Heart right ventricle (tissue), 16 donors: ENCODE measurements at regions not wholly inside any gene's neighbourhood (a gene's known extent, or its start where the extent isn't known, plus 50 kb on each side); places are given as distances from the start of the nearest gene placed in this dataset.

Experiments used
- ATAC-seq, 8 donors: fragments of 200-7000 bp; cut with Tn5 transposase; one replicate each; pipeline ENCODE4 v1.9.1; 2020; ENCODE audit warnings: mild to moderate bottlenecking in 8 of 8, moderate library complexity in 8 of 8, moderate number of reproducible peaks in 1 of 8
- DNase-seq, 2 donors: peaks; one replicate each; pipeline ENCODE4 v3.0.0-alpha.2; 2020
- H3K27ac ChIP-seq, 10 donors: fragments of 200-600 bp; sonication (generic) in 2 of 10; one replicate each; pipeline versions ENCODE4 v1.5.0 to v1.8.0; 2020 to 2022; ENCODE audit warnings: mild to moderate bottlenecking in 3 of 10
- H3K27me3 ChIP-seq, 7 donors: fragments of 200-600 bp; one replicate each; pipeline ENCODE4 v1.8.0; 2021 to 2022; ENCODE audit warnings: mild to moderate bottlenecking in 2 of 7
- H3K36me3 ChIP-seq, 9 donors: fragments of 200-600 bp; sonication (generic) in 1 of 9; one replicate each; pipeline versions ENCODE4 v1.5.0 to v1.8.0; 2020 to 2022; ENCODE audit warnings: mild to moderate bottlenecking in 2 of 9
- H3K4me1 ChIP-seq, 9 donors: fragments of 200-600 bp; sonication (generic) in 1 of 9; one replicate each; pipeline versions ENCODE4 v1.5.0 to v1.8.0; 2020 to 2022; ENCODE audit warnings: mild to moderate bottlenecking in 4 of 9
- H3K4me3 ChIP-seq, 10 donors: fragments of 200-600 bp; sonication (generic) in 2 of 10; one replicate each; pipeline versions ENCODE4 v1.5.0 to v1.8.0; 2020 to 2022; ENCODE audit warnings: mild to moderate bottlenecking in 7 of 10, moderate library complexity in 2 of 10
- H3K9me3 ChIP-seq, 11 donors: fragments of 200-600 bp in 10 of 11; sonication (generic) in 2 of 11; one replicate each; pipeline versions ENCODE4 v1.5.0 to v1.8.0; 2013 to 2022; ENCODE audit warnings: mild to moderate bottlenecking in 2 of 11, control low read depth in 1 of 11, moderate library complexity in 1 of 11
- WGBS, 2 donors: extraction: QIAGEN DNeasy Blood & Tissue Kit; methylation state at CpG; one replicate each; pipeline ENCODE4 v1.1.7; 2013; ENCODE audit warnings: inconsistent platforms in 1 of 2; 5-methylcytosine and 5-hydroxymethylcytosine counted together
- intact Hi-C, 10 donors: fragments of 100-400 bp; cut with DNase I; formaldehyde crosslinking; loops; one replicate each; pipeline versions ENCODE4 v1.11.1 to v1.14.2; 2022
- TF ChIP-seq, protein P1 (sequence below), 9 donors: fragments of 200-600 bp; sonication (generic) in 2 of 9; IDR thresholded peaks; one replicate each; pipeline versions ENCODE4 v1.5.0 to v1.8.0; 2021 to 2022; ENCODE audit warnings: antibody characterized with exemption in 9 of 9, mild to moderate bottlenecking in 5 of 9, moderate library complexity in 1 of 9
- donor health status: Arrhythmogenic right ventricular cardiomyopathy.
- donor health status: ischemic (EF 13 %, LVEDD 7.1; RV severe dilation, severe dysfunction).
- donor health status: healthy with polysubstance abuse.
- donor health status: DM: no; HTN: yes; CAD: no.
- donor health status: DM: no; HTN: no; CAD: no.
- donor health status: ischemic (EF 25% LVEDD 6.9; RV normal size, moderate dysfunction).
- donor health status: ischemic (EF 25% LVEDD 5.7; RV mildly dilated, moderate dysfunction).
- donor health status: healthy.
- donor health status: DM: yes; HTN: yes; CAD: no.
- donor health status: Ischemic cardiomyopathy.
- donor health status: ischemic (EF 35%, LVEDD 5.7; RV mildly dilated, moderate dysfunction).
- donor health status: nonischemic (EF 11% LVEDD 7.7; RV severe dilation, severe dysfunction).
- donor health status: DM: yes; HTN: yes; CAD: no.
- donor health status: PGD.
- donor health status: ischemic (EF 29% LVEDD 5.4; RV normal size, mild dysfunction).
- donor health status: nonischemic (EF 23%, LVEDD 6.1; RV moderate dilation, normal function).

DNA sequence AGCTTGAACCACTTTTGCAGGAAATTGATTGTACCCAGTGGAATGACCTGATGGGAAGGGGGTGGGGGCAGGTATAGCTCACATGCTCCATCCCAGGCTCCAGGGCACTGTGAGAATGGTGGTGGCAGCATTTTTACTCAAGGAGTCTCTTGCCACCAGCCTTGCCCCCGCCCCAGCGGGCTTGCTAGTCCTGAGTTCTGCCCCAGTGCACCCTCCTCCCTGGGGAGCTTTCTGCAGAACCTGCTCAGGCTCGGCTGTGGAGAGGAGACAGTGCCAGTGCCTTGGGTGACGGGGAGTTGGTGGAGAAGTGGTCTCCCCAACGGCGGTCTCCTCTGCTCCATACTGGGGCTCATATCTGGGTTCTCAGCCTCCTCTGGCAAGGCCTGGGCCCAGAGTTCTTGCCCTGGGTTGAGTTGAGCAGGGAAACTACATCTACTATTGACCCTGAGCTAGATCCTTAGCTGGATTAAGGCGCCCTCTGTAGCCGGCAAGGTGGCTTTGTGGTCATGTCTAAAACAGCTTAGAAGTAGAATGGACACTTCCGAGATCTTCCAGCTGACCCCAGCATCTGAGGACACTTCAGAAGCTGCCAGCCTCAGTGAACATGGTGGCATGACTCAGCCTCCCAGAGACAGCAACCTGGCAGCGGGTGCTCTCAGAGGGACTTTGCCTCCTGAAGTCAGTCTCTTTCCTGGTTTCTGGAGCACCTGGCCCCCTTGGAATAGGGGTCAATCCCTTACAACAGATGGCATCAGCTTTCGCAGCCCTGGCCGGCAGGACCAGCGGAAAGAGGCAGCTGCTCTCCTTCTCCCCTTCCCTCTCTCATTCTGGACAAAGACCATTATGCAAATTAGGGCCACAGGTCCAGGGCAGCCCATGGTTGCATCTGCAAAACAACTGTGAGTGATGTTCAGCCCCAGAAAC lies 363.4 kb upstream of the MKI67 start:
- DNase-seq, result no peak

DNA sequence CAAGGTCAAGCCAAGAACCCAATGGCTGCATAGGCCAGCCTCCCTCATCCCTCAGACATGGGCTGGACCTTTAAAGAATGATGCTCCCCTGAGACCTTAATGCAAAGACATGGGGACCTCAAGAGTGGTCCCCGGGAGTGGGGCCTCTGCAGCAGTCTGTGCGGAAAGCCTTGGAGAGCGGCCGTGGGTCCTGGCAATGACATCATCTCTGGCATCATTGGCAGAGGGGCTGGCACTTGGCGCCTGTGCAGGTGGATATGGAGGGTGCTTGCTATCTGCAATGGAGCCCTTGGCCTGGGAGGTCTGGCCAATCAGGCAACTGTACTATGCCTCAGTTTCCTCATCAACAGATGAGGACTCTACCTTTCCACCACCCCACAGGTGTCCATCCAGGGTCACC lies 365.5 kb upstream of the MKI67 start:
- ATAC-seq (no peak), DNase-seq (no peak)
- intact Hi-C loops, result no loop called here
- no peaks in the 10 kb centered on the region for H3K9me3 ChIP-seq
- TF ChIP-seq, protein P1, sequence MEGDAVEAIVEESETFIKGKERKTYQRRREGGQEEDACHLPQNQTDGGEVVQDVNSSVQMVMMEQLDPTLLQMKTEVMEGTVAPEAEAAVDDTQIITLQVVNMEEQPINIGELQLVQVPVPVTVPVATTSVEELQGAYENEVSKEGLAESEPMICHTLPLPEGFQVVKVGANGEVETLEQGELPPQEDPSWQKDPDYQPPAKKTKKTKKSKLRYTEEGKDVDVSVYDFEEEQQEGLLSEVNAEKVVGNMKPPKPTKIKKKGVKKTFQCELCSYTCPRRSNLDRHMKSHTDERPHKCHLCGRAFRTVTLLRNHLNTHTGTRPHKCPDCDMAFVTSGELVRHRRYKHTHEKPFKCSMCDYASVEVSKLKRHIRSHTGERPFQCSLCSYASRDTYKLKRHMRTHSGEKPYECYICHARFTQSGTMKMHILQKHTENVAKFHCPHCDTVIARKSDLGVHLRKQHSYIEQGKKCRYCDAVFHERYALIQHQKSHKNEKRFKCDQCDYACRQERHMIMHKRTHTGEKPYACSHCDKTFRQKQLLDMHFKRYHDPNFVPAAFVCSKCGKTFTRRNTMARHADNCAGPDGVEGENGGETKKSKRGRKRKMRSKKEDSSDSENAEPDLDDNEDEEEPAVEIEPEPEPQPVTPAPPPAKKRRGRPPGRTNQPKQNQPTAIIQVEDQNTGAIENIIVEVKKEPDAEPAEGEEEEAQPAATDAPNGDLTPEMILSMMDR (IDR thresholded peaks at IDR 0.05), result no peak
- H3K4me3 ChIP-seq, result no peak overlapping the region
- H3K36me3 ChIP-seq, result no peaks in the 10 kb centered on the region
- H3K27me3 ChIP-seq, result peaks cover 0 to 10% (median 0%) of the 10 kb centered on the region in 7 donors
- no peaks in the 10 kb centered on the region for H3K4me1 ChIP-seq
- no peak overlapping the region for H3K27ac ChIP-seq
- WGBS, 2 donors, result 90 to 91% methylated on average over 5 of the region's 5 CpGs

More for the DNA sequence above, 363.4 kb upstream of the MKI67 start:
- Histone ChIP-seq H3K4me1 (no peaks in the 10 kb centered on the region), H3K27me3 (peaks cover 0 to 8% (median 0%) of the 10 kb centered on the region in 7 donors), H3K4me3 (no peak overlapping the region), H3K9me3 (no peaks in the 10 kb centered on the region), H3K36me3 (no peaks in the 10 kb centered on the region), H3K27ac (no peak overlapping the region)
- WGBS, 2 donors, result 89 to 92% methylated on average over 13 of the region's 13 CpGs
- TF ChIP-seq, protein P1 (IDR thresholded peaks at IDR 0.05), result no peak
- intact Hi-C loops, result no loop called here
- ATAC-seq, result no peak

DNA sequence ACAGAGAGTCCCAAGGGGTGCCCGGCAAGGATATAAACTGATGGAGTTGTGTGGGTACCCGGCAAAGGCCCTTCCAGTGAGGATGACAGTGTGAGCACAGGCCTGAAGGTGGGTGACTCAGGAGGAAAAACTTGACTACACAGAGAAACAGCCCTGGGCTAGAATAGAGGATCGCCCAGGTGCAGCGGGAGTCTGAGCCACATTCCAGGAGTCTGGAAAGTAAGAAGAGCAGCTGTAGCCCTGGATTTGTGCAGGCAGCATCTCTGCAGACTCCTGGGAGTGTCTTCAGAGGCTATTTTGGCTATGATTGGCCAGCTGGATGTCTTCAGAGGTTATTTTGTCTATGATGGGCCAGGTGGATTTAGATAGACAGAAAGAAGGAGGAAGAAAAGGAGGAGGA lies 367.6 kb upstream of the MKI67 start:
- Histone ChIP-seq H3K27ac (no peak overlapping the region), H3K36me3 (no peaks in the 10 kb centered on the region), H3K4me3 (no peak overlapping the region), H3K27me3 (peaks cover 0 to 10% (median 0%) of the 10 kb centered on the region in 7 donors), H3K4me1 (no peaks in the 10 kb centered on the region), H3K9me3 (no peaks in the 10 kb centered on the region)
- no peak for ATAC-seq
- TF ChIP-seq, protein P1 (IDR thresholded peaks at IDR 0.05), result no peak
- WGBS, 2 donors, result 68 to 88% methylated on average over 4 of the region's 4 CpGs
- DNase-seq, result no peak
- intact Hi-C loops, result no loop called here

DNA sequence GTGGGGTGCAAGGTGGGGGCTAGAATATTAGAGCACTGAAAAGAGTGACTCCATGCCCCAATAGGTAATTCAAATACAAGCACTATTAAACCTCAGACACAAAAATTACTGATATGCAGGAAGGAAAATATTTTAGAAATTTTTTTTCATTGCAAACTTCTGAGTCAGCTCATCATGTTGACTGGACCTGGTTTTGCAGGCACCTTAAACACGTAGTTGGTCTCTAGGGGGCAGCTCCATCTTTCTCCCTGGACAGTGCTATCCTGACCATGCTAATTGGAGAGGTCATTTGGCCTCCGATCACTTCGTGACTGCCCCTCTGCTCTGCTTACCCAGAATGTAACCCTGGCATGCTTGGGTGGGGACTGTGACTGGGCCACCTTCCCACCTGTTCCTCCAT lies 368.4 kb upstream of the MKI67 start:
- no peaks in the 10 kb centered on the region for H3K36me3 ChIP-seq
- TF ChIP-seq, protein P1 (IDR thresholded peaks at IDR 0.05), result no peak
- no peak overlapping the region for H3K4me3 ChIP-seq
- no peaks in the 10 kb centered on the region for H3K4me1 ChIP-seq
- peaks cover 0 to 10% (median 0%) of the 10 kb centered on the region in 7 donors for H3K27me3 ChIP-seq
- ATAC-seq (no peak), DNase-seq (no peak)
- intact Hi-C loops, result no loop called here
- no peak overlapping the region for H3K27ac ChIP-seq
- WGBS, 2 donors, result 55 to 63% methylated on average over 3 of the region's 3 CpGs
- no peaks in the 10 kb centered on the region for H3K9me3 ChIP-seq
